HFF-Myc (cell line): ENCODE measurements at regions not wholly inside any gene's neighbourhood (a gene's known extent, or its start where the extent isn't known, plus 50 kb on each side); places are given as distances from the start of the nearest gene placed in this dataset.

ENCODE experiments used
- DNase-seq: peaks from one replicate; pipeline ENCODE4 v3.0.0-alpha.2; 2011; ENCODE audit warnings: low read depth; ENCODE audit errors: extremely low read depth
- H3K4me3 ChIP-seq: replicated peaks from 2 replicates; pipeline ENCODE4 v1.5.1; 2011; ENCODE audit warnings: low read depth, mild to moderate bottlenecking, control low read depth, low read length
- TF ChIP-seq, protein P1 (sequence below): IDR thresholded peaks from 2 replicates; pipeline ENCODE4 v1.5.1; 2012; ENCODE audit warnings: mild to moderate bottlenecking, low read depth, low read length, control low read depth; ENCODE audit errors: missing control alignments

DNA sequence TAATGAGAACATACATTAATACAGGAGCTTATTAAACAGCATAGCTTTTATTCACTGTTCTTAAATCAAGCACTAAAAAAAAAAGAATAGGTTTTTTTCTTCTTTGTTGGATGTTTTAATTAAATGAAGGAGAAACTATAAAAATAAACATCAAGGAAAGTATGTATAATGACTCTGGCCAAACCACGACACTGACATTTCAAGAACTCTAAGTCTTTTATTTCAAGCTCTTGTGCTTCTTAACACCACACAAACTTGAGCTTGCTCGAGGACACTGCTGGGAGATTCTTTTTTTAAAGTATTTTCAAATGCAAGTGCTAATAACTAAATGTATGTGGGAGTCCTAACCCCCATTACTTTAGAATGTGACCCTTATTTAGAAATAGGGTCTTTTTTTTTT, 204.9 kb upstream of the PPARGC1A start:
- DNase-seq = no peak
- TF ChIP-seq, protein P1, sequence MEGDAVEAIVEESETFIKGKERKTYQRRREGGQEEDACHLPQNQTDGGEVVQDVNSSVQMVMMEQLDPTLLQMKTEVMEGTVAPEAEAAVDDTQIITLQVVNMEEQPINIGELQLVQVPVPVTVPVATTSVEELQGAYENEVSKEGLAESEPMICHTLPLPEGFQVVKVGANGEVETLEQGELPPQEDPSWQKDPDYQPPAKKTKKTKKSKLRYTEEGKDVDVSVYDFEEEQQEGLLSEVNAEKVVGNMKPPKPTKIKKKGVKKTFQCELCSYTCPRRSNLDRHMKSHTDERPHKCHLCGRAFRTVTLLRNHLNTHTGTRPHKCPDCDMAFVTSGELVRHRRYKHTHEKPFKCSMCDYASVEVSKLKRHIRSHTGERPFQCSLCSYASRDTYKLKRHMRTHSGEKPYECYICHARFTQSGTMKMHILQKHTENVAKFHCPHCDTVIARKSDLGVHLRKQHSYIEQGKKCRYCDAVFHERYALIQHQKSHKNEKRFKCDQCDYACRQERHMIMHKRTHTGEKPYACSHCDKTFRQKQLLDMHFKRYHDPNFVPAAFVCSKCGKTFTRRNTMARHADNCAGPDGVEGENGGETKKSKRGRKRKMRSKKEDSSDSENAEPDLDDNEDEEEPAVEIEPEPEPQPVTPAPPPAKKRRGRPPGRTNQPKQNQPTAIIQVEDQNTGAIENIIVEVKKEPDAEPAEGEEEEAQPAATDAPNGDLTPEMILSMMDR = no peak
- no peak overlapping the region for H3K4me3 ChIP-seq

DNA sequence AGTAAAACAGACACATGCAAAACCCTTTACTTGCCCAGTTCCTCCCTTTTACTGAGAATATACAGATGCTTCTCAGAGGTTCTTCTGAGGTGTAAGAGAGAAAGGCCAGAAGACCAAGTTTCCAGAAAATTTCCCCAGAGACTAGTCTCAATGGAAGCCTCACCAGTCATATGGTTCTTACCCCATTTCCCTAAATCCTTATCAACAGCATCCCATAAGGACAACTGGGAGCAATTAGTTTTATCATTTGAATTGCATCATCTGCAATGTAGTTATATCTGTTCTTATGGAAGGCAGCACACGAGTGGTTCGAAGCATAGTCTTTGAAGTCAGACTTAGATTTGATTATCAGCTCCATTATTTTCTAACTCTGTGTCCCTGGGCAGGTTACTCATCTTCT, 203.6 kb upstream of the PPARGC1A start:
- TF ChIP-seq, protein P1 = no peak
- no peak overlapping the region for H3K4me3 ChIP-seq
- DNase-seq = no peak

DNA sequence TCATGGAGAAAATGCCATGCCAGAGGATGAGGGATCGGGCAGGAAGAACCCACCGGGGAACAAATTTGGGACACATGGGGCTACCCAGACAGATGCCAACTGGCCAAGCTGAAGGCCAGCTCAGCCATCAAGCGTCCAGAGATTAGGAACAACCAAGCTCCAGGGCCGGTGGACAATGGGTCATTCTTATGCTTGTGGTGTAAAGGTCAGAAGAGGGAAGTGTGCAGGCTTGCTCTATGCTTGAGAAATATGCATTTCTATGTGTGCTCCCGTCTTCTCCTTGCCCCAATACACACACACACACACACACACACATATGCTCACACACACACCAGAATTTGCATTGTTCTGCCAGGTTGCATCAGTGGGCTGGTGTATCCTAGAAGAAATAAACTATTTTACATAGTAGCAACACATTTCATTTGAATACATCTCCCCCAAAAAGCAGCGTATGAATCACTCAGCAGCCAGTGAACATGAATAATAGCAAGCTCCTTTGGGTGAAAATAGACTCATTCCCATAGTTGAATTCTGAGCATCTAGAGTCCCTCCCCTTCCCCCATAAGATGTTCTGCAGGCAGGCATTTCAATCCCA, 201.9 kb upstream of the PPARGC1A start:
- no peak overlapping the region for H3K4me3 ChIP-seq
- TF ChIP-seq, protein P1 = no peak
- no peak for DNase-seq

DNA sequence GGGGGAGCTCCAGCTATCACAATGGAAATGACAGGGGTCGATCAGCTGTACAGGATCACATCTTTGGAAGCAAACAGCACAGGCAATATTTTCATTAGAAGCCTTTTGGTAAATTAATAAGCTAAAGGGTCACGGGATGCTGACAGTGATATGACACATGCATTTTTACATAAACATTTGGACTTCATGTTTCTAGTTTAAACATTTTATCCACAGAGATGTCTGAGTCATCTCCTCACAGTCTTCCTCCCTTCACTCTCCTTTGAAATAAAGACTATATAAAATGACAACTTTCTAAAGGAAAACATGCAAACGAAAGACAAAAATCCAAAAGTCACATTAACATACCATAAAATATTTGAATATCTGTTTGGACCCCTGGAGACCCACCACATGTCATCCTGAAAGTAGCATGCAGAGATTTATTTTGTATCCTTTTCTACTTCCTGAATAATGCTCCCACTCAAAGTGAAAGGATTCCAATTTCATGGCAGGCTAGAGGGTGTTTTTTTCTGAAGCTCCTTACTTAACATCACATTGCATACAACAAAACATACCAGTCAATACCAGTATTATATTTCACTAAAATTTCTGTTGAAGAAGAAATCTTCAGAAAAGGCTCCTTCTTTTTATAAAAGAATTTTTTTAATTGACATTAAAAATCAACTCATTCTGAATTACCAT, 200.1 kb upstream of the PPARGC1A start:
- H3K4me3 ChIP-seq = no peak overlapping the region
- DNase-seq = no peak
- TF ChIP-seq, protein P1 = no peak

DNA sequence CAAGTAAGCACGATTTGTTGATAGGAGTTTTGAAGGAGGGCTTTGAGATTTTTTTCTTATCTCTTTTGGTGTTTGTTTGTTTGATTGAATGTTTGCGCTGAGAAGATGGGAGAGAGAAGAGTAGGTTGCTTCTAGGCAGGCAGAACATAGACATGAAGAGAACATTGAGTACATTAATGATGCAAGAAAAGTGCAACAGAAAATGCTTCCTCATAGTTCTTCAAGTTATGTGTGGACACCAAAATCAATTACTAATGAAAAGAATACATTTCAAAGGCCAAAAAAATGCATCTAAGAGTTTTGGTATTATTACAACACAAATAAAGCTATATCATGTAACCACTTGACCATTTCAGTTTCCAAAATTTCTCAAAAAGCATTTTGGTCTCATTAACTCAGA, 191.0 kb upstream of the PPARGC1A start:
- DNase-seq = no peak
- TF ChIP-seq, protein P1 = no peak
- no peak overlapping the region for H3K4me3 ChIP-seq

DNA sequence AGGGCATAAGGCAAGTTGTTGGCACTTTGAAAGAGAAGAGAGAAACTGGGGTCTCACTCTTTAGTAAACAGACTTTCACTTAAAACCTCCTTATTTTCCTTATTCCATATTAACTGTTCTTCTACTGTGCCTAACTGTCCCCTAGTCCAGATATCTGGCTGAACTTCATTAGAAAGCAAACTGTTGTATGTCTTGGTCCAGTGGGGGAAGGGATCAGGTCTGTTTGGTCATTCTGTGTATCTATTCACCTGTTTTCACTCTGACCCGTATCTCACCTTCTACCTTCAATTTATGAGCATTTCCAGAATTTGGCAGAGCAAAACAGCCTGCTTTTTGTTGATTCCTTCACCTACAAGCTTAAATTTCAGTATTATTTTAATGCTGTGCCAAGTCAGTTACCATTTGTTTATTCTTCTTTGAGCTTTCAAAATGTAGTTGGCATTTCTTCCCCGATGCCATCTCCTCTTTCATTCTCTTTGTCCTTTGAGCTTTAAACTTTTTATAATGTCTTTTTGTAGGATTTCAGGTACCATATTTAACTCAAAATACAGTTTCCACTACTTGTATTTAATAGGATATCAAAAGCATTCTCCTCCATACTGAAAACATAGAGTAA, 188.6 kb upstream of the PPARGC1A start:
- DNase-seq = no peak
- TF ChIP-seq, protein P1 = no peak
- H3K4me3 ChIP-seq = no peak overlapping the region

DNA sequence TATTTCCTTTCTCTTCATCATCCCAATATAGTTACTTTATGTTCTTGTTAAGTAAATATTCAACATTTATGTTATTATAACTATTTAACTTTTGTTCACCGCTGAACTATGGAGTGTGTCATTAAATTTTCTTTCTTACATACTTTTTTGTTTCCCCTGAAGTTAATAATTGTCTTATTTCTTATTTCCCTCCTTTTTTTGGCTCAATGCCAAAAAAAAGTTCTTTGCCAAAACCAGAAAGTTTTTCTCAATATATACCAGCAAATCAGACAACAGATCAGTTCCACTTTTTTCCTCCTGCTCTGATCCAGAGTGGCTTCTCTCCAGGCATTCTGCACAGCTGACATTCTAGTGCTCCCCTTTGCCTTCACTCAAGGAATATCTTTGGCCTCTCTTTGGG, 187.0 kb upstream of the PPARGC1A start:
- DNase-seq = no peak
- H3K4me3 ChIP-seq = no peak overlapping the region
- TF ChIP-seq, protein P1 = no peak
